ENCODE measurements at regions not wholly inside any gene's neighbourhood (a gene's known extent, or its start where the extent isn't known, plus 50 kb on each side); places are given as distances from the start of the nearest gene placed in this dataset.

DNA sequence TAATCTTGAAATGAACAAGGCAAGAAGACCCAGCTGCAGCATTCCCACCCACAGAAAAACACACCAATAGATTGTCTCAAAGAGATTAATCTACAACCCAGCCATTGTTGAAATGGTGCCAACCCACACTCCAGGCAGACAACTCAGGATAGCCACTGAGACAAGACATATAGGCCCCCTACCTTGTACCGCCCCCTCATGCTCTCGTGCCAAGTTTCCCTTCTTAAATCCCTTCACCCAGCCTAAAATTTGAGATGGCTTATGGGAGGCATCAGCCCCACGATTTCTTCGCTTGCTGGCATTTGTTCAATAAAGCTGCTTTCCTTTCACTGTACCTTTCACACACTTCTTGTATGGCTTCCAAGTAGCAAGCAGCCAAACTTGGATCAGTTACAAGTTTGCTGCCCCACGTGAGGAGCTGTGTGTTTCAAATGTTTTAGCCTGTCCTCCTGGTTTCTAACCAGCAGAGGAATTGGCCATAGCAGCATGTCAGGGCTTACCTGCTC lies 1754.1 kb downstream of the C4orf33 start:
- no peak overlapping the region for H2AFZ ChIP-seq
- no peaks in the 10 kb centered on the region for H3K27me3 ChIP-seq (replicated peaks; ENCODE audit: insufficient read depth)
- TF ChIP-seq EZH2phosphoT487 (IDR thresholded peaks at IDR 0.05; ENCODE audit: insufficient read depth, low read depth): no peak
- no peak for TF ChIP-seq EZH2 (IDR thresholded peaks at IDR 0.05; ENCODE audit: insufficient read depth, poor library complexity, severe bottlenecking)
- WGBS, 2 experiments (ENCODE audit: low coverage in 1 of 2, low lambda C conversion rate in 2 of 2, missing lambda C conversion rate in 2 of 2): 21 to 26% methylated on average over 5 of the region's 5 CpGs
- no peak for DNase-seq
- H3K9me2 ChIP-seq (ENCODE audit: insufficient read depth): no peaks in the 10 kb centered on the region
- no peaks in the 10 kb centered on the region for H3K36me3 ChIP-seq (ENCODE audit: low read depth)
- no peak overlapping the region for H3K27ac ChIP-seq
- H3K9me3 ChIP-seq (ENCODE audit: low read depth): no peaks in the 10 kb centered on the region
- H3K4me1 ChIP-seq (ENCODE audit: insufficient read depth): no peaks in the 10 kb centered on the region
- no peak overlapping the region for H3K9ac ChIP-seq
- H3K4me3 ChIP-seq: no peak overlapping the region
- in situ Hi-C loops (cut with MboI): no loop called here
- no peaks in the 10 kb centered on the region for H4K20me1 ChIP-seq (ENCODE audit: insufficient read depth)
- no peak overlapping the region for H3K4me2 ChIP-seq (ENCODE audit: unreplicated experiment)
- no peaks in the 10 kb centered on the region for H3K79me2 ChIP-seq (ENCODE audit: insufficient read depth)
- no peaks in the 10 kb centered on the region for H3F3A ChIP-seq (ENCODE audit: insufficient read depth)

DNA sequence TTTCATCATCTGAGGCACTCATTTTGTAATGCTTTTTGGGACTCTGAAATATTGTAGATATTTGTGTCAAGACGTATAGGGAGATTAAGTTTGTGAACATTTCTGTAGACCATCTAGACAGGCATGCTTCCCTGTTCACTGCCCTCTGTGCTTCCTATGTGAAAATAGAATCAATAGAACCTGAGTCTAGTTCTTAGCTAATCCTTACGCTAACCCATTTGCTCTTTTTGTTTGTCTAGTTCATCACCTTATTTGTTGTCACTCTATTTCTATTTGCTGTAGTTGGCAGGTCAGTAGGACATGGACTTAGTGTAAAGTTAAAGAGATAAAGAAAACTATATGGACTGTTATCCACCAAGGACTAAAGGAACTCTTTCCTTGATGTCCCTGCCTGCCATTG lies 1755.2 kb downstream of the C4orf33 start:
- TF ChIP-seq EZH2phosphoT487 (IDR thresholded peaks at IDR 0.05; ENCODE audit: insufficient read depth, low read depth) (no peak), EZH2 (IDR thresholded peaks at IDR 0.05; ENCODE audit: insufficient read depth, poor library complexity, severe bottlenecking) (no peak)
- H3K4me3 ChIP-seq: no peak overlapping the region
- no peak for DNase-seq
- H3F3A ChIP-seq (ENCODE audit: insufficient read depth): no peaks in the 10 kb centered on the region
- no peaks in the 10 kb centered on the region for H3K27me3 ChIP-seq (replicated peaks; ENCODE audit: insufficient read depth)
- no peak overlapping the region for H3K4me2 ChIP-seq (ENCODE audit: unreplicated experiment)
- no peaks in the 10 kb centered on the region for H3K36me3 ChIP-seq (ENCODE audit: low read depth)
- no peaks in the 10 kb centered on the region for H3K9me2 ChIP-seq (ENCODE audit: insufficient read depth)
- no peak overlapping the region for H3K27ac ChIP-seq
- WGBS, 2 experiments (ENCODE audit: low coverage in 1 of 2, low lambda C conversion rate in 2 of 2, missing lambda C conversion rate in 2 of 2): 23 to 24% methylated on average over 2 of the region's 2 CpGs
- no peaks in the 10 kb centered on the region for H3K9me3 ChIP-seq (ENCODE audit: low read depth)
- no peaks in the 10 kb centered on the region for H3K4me1 ChIP-seq (ENCODE audit: insufficient read depth)
- H2AFZ ChIP-seq: no peak overlapping the region
- no peaks in the 10 kb centered on the region for H3K79me2 ChIP-seq (ENCODE audit: insufficient read depth)
- in situ Hi-C loops (cut with MboI): no loop called here
- H3K9ac ChIP-seq: no peak overlapping the region
- no peaks in the 10 kb centered on the region for H4K20me1 ChIP-seq (ENCODE audit: insufficient read depth)

DNA sequence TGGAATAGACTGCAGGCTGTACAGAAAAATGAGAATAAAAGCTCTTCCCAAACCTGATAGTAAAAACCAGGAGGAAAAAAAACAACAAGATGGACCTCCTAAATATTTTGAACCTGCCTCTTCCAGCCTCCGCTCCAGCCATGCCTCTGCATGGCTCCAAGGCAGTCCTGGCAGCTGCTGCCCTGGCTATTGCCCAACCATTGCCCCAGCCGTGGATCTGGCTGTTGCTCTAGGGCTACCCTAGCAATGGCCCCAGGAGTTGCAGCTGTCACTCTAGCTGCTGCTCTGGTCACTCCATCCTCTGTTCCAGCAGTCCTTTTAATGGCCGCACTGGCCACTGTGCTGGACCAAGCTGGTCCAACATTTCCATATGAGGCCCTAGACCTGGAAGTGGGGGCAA lies 1756.0 kb downstream of the C4orf33 start:
- no peaks in the 10 kb centered on the region for H3K4me1 ChIP-seq (ENCODE audit: insufficient read depth)
- in situ Hi-C loops (cut with MboI): no loop called here
- DNase-seq: no peak
- no peak overlapping the region for H3K4me3 ChIP-seq
- no peaks in the 10 kb centered on the region for H3K9me3 ChIP-seq (ENCODE audit: low read depth)
- no peak overlapping the region for H3K9ac ChIP-seq
- no peak overlapping the region for H3K27ac ChIP-seq
- no peak overlapping the region for H2AFZ ChIP-seq
- no peaks in the 10 kb centered on the region for H4K20me1 ChIP-seq (ENCODE audit: insufficient read depth)
- no peaks in the 10 kb centered on the region for H3K27me3 ChIP-seq (replicated peaks; ENCODE audit: insufficient read depth)
- no peak overlapping the region for H3K4me2 ChIP-seq (ENCODE audit: unreplicated experiment)
- TF ChIP-seq EZH2 (IDR thresholded peaks at IDR 0.05; ENCODE audit: insufficient read depth, poor library complexity, severe bottlenecking) (no peak), EZH2phosphoT487 (IDR thresholded peaks at IDR 0.05; ENCODE audit: insufficient read depth, low read depth) (no peak)
- no peaks in the 10 kb centered on the region for H3K9me2 ChIP-seq (ENCODE audit: insufficient read depth)
- 16 to 29% methylated on average over 3 of the region's 3 CpGs for WGBS, 2 experiments (ENCODE audit: low coverage in 1 of 2, low lambda C conversion rate in 2 of 2, missing lambda C conversion rate in 2 of 2)
- H3K36me3 ChIP-seq (ENCODE audit: low read depth): no peaks in the 10 kb centered on the region
- no peaks in the 10 kb centered on the region for H3F3A ChIP-seq (ENCODE audit: insufficient read depth)
- H3K79me2 ChIP-seq (ENCODE audit: insufficient read depth): no peaks in the 10 kb centered on the region

DNA sequence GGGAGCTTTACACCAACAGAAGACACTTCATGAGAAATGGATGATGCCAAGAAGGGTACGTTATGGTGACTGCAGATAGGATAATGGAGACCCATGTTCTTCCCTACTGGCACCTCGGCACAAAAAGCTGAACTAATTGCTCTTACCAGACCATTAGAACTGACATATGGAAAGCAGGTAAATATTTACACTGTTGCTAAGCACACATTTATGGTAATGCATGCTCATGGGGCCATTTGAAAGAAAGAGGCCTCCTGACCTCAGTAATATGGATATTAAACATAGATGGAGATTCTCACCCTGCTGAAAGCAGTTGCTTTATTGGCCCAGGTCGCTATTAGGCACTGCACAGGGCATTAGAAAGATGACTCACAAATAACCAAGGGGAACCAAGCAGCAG lies 1759.6 kb downstream of the C4orf33 start:
- 17 to 21% methylated on average over 3 of the region's 3 CpGs for WGBS, 2 experiments (ENCODE audit: low coverage in 1 of 2, low lambda C conversion rate in 2 of 2, missing lambda C conversion rate in 2 of 2)

DNA sequence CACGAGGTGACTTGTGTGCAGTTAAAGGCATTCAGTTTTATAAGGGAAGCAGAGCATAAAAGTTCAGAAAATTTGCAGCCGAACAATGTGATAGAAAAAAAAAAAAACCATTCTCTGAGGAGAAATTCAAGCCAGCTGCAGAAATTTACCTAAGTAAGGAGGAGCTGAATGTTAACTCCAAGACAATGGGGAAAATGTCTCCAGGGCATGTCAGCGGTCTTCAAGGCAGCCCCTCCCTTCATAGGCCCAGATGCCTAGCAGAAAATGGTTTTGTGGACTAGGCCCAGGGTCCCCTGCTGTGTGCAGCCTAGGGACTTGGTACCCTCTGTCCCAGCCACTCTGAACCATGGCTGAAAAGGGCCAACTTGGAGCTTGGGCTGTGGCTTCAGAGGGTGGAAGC lies 1764.0 kb downstream of the C4orf33 start:
- TF ChIP-seq EZH2phosphoT487 (IDR thresholded peaks at IDR 0.05; ENCODE audit: insufficient read depth, low read depth) (no peak), EZH2 (IDR thresholded peaks at IDR 0.05; ENCODE audit: insufficient read depth, poor library complexity, severe bottlenecking) (no peak)
- no peak for DNase-seq
- Histone ChIP-seq H3K9ac (no peak overlapping the region), H3K9me3 (ENCODE audit: low read depth) (no peaks in the 10 kb centered on the region), H2AFZ (no peak overlapping the region), H3K79me2 (ENCODE audit: insufficient read depth) (no peaks in the 10 kb centered on the region), H3K4me2 (ENCODE audit: unreplicated experiment) (no peak overlapping the region), H3K4me3 (no peak overlapping the region), H3K9me2 (ENCODE audit: insufficient read depth) (no peaks in the 10 kb centered on the region), H3K4me1 (ENCODE audit: insufficient read depth) (no peaks in the 10 kb centered on the region), H3K27me3 (replicated peaks; ENCODE audit: insufficient read depth) (no peaks in the 10 kb centered on the region), H3F3A (ENCODE audit: insufficient read depth) (no peaks in the 10 kb centered on the region), H3K36me3 (ENCODE audit: low read depth) (no peaks in the 10 kb centered on the region), H4K20me1 (ENCODE audit: insufficient read depth) (no peaks in the 10 kb centered on the region), H3K27ac (no peak overlapping the region)
- in situ Hi-C loops (cut with MboI): no loop called here
- WGBS, 2 experiments (ENCODE audit: low coverage in 1 of 2, low lambda C conversion rate in 2 of 2, missing lambda C conversion rate in 2 of 2): 32 to 35% methylated on average over 3 of the region's 3 CpGs

More for the DNA sequence above, 1759.6 kb downstream of the C4orf33 start:
- no peaks in the 10 kb centered on the region for H3K27me3 ChIP-seq (replicated peaks; ENCODE audit: insufficient read depth)
- in situ Hi-C loops (cut with MboI): no loop called here
- no peak overlapping the region for H2AFZ ChIP-seq
- H4K20me1 ChIP-seq (ENCODE audit: insufficient read depth): no peaks in the 10 kb centered on the region
- H3K4me2 ChIP-seq (ENCODE audit: unreplicated experiment): no peak overlapping the region
- no peak overlapping the region for H3K27ac ChIP-seq
- H3K9ac ChIP-seq: no peak overlapping the region
- TF ChIP-seq EZH2 (IDR thresholded peaks at IDR 0.05; ENCODE audit: insufficient read depth, poor library complexity, severe bottlenecking): no peak
- no peak for TF ChIP-seq EZH2phosphoT487 (IDR thresholded peaks at IDR 0.05; ENCODE audit: insufficient read depth, low read depth)
- no peak overlapping the region for H3K4me3 ChIP-seq
- H3F3A ChIP-seq (ENCODE audit: insufficient read depth): no peaks in the 10 kb centered on the region
- no peak for DNase-seq
- no peaks in the 10 kb centered on the region for H3K4me1 ChIP-seq (ENCODE audit: insufficient read depth)
- no peaks in the 10 kb centered on the region for H3K79me2 ChIP-seq (ENCODE audit: insufficient read depth)
- H3K9me3 ChIP-seq (ENCODE audit: low read depth): no peaks in the 10 kb centered on the region
- no peaks in the 10 kb centered on the region for H3K36me3 ChIP-seq (ENCODE audit: low read depth)
- no peaks in the 10 kb centered on the region for H3K9me2 ChIP-seq (ENCODE audit: insufficient read depth)

All from GM23248 (cell line).